DMS53 treated with DMSO at 0.1 percent for 48 hours (cell line): ENCODE measurements at regions not wholly inside any gene's neighbourhood (a gene's known extent, or its start where the extent isn't known, plus 50 kb on each side); places are given as distances from the start of the nearest gene placed in this dataset.
"Not testable (repeated sequence)": the region's sequence is repeated elsewhere in the genome, so short reads cannot be mapped to it uniquely, and the experiment has no call there.

Source experiments
- DNase-seq: peaks from one replicate; lab custom pipeline; 2025; ENCODE audit not compliant: unreplicated experiment; lab: John Stamatoyannopoulos, UW

DNA sequence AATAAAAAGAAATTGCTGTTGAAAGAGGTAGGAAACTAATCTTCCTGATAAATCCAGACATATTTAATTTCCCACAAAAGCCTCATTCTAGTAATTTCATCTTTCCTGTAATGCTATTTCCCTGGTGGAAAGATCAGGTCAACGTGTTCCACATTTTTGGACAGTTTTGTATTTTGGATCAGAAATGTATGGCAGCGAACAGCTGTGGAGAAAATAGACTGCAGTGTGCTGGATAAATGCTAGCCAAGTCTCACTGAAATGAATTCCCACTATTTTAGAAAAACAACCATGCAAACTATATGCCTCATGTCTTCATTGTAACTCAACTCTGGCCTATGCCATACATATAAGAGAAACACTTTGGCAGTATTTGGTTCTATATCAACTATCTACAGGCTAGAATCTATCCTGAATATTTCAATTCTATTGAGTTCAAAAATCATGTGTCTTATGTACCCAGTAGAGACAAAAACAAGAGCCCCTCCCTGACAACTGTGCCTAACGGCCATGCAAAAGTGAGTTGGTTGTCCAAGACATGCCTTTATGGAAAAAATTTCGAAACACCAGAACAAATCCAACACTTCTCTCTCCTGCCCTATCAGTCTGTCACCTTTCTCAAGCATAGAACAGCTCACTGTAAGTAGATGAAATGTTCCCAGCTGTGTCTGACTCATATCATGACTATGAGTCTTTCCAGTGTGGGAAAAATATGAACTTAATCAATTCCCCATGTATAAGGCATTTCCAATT lies 191.3 kb upstream of the NREP start:
- no peak for DNase-seq

DNA sequence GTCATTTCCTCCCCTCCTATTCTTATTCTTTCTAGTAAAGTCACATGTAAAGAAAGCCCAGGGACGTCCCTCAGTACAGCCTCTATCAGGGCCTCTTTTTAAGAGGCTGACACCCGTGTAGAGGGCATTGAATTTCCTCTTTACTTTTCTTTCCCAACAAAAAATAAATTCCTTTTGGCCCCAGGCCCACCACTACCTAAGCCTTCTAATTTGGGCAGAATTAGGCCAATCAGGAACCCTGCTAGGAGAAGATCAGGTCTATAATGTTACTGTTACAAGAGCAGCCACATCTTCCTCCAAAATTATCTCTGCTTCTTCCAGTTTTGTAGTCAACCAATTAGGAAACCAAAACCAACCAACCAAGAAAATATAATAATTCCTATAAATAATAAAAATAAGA lies 189.6 kb upstream of the NREP start:
- DNase-seq: no peak

DNA sequence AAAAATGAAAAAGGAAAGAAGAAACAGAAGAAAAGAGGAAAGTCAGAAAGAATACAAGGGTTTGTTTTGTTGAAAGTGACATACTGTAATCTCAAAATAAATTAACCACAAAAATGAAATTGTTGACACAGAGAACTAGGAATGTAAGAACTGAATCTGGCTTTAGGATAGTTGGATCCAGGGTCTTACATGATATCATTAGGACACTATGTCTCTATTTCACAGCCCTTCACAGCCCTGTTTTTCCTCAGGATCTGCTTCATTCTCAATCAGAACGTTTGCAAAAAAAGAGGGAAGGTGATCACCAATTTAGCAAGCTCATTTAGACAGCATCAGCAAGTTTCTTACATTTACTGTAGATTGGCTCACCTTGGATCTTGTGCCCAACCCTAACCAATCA lies 188.5 kb upstream of the NREP start:
- no peak for DNase-seq

DNA sequence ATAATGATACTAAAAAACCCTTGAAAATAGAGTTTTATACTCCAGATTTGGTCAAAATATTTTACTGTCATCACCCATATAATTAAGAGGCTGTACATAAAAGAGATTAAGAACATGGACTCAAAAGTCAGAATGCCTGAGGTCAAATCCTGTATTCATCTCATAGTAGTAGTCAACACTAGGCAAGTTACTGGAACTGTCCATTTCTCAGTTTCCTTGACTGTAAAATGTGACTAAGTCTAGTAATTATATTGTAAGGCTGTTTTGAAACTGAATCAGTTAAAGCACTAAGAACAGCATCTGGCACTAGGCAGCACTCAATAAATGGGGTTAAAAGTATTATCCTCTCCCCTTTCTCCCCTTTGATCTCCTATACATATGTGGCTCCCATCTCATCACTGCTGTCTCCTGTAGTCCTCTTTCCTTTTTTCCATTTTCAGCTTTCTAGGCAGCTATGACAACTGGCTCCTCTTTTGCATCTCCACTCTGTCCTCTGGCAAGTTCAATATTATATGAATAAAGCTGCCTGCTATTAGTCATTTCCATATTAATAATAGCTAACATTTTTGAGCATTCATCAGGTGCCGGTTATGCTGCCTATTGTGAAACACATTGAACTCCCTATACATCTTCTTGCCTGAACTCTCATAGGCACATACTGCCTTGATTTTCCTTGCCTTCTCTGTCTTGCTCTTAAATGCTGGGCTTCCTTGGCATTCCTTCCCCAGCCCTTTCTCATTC lies 185.8 kb upstream of the NREP start:
- DNase-seq: no peak

DNA sequence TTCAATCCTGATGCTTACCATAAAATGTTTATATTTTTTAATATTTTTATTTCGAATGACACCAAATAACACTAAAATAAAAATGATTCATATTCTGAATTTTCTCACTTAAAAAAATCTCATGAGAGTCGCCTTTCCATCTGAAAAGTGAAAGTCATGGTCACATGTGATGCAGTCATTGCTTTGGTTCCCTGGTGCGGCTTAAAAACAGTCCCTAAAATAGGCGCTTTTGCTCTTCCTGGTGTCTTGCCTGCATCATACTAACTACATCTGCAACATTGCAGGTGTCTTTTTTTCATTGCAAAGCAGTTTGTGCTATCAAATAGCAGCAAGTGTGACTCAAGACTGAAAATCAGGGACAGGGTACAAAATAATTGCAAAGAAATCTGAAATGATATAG lies 185.2 kb upstream of the NREP start:
- DNase-seq: no peak

DNA sequence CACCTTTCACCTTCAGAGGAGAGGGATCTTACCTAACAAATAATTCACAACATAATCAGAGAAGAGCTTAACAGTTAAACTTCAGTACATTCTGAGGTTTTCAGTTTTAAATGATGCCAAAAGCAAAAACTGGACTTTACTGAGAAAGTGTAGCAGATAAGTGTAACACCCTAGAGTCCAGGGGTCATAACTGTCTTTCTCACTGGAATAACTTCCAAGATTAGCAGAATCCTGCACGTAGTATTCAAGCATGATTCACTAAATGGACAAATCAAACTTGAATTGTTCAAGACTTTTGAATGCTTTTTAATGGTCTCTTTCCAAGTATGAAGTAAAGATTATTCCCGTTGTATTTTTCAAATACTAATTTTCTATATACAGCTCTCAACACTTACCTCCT lies 180.1 kb upstream of the NREP start:
- DNase-seq: no peak

DNA sequence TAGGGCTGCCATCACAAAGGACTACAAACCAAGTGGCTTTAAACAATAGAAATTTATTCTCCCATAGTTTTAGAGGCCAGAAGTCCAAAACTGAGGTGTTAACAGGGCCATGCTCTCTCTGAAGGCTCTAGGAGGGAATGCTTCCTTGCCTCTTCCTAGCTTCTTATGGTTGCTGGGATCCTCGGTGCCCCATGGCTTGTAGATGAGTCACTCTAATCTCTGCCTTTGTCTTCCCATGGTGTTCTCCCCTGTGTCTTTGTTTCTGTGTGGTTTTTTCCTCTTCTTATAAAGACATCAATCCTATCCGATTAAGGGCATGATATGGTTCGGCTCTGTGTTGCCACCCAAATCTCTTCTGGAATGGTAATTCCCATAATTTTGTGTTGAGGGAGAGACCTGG lies 178.8 kb upstream of the NREP start:
- DNase-seq: no peak

DNA sequence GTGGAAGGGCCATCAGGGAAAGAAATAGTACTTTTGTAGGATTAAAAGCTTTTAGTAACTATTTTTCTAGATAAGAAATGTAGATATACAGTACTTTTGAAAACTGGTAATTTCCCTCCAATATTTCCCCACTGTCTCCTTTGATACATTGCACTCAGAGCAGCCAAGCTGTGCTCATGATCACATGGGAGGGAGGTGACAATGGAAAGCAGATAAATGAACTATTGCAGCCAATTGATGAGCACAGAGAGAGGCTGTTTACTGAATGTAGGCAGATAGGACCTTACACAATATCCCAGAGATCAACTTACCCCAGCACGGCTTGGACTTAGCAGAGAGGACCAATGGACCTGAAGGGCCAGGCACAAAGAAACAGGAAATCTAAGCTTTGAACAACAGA lies 178.0 kb upstream of the NREP start:
- DNase-seq: no peak

DNA sequence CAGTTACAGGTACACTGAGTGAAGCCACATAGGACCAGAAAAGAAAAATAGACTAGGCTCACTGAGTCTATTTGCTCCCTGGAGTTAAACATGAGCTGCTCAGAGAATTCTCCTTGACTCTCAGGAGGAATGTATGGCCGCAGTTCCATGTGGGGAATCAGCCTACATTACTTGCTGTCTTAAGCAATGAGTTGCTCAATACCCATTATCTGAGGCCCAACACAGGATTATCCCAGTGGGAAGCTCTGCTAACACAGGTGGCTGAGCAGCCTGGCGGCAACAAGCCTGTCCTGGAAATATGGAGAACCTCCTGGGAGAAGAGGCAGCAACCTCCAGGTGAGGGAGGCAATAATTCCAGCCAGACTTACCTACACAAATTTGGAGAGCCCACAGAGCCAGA lies 177.5 kb upstream of the NREP start:
- no peak for DNase-seq

DNA sequence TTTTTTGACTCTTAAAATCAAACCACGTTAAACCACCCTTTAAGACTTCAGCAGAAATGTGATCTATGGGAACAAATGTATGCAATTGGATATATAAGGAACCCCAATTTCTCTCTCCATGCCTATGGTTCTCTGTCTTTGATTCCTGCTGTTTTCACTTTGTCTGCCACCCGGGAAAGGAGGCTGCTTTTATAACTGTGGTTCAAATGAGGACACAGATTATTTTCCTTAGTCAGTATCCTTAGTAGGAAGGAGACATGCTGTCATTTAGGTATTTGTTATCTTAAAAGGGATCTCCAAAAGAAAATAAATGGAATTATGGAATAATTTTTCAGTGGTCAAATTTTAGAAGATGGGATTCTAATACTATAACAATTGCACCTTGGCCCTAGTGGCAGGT lies 176.1 kb upstream of the NREP start:
- DNase-seq: no peak

DNA sequence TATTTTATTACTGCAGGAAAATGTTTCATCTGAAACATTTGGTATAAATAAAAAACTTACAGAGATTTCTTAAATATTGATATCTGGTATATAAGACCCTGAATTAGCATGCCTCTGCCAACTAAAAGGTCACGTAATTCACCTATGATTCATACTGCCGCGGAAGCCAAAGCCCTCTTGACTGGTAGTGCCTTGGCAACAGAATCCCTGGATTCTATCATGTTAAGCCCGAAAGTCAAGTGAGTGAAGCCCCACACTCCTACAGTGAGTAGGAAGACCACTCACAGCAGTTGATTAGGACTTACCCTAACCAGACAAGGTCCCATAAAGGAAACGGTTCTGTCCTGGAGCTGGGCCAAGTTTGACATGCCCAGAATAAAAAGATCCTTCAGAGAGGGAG lies 175.6 kb upstream of the NREP start:
- no peak for DNase-seq

DNA sequence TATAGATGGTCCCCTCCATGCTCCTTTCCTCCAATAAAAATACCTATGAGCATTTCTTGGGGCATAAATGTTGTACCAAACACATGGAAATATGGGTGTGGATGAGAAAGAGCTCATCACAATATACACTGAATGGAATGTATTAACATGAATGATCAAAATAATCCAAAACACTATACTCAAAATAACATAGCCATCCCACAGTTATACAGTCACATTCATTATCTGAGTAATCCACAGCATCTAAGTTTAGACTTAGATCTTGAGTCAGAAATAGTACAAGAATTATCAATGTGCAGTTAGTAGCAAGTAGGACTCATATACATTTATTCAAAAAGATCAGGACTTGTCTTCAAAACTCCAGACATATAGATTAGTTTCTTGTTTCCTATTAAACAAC lies 175.2 kb upstream of the NREP start:
- no peak for DNase-seq

DNA sequence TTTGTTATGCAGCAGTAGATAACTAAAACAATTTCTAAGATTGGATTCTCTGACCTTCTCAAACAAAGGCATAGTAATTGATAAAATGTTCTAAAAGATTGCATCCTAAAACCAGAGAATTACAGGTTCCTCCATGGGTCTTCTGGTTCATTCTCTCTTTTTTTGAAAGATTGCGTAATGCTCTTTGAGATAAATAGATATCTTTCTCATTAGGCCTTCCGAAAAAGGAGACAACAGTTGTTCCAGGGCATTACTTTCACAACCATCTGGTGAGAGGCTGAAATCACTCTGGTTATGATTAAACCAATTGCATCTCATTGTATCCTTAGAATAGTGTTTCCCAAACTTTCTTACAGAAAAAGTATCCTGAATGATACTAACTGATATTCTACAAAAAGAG lies 174.7 kb upstream of the NREP start:
- DNase-seq: no peak

DNA sequence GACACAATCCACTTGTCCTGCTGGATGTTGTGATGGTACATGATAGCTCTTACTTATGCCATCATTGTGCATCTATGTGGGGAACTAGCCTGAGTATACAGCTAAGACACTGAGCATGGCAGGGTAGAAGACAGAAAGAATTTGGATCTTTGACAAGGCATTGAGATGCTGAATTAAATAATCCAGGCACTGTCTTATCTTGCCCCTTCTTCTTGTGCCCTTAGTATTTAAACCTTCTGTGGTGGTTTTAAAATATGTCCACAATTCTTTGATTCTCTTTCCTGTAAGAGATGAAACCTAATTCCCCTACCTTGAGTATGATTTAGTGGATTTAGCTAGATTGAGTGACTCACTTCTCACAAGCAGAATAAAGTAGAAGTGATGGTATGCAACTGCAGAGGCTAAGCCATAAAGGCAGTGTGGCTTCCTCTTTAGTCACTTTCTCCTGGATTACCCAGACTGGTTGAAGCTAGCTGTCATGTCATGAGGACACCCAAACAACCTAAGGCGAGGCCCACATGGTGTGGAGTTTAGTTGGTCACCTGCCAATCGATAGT lies 174.0 kb upstream of the NREP start:
- DNase-seq: no peak

DNA sequence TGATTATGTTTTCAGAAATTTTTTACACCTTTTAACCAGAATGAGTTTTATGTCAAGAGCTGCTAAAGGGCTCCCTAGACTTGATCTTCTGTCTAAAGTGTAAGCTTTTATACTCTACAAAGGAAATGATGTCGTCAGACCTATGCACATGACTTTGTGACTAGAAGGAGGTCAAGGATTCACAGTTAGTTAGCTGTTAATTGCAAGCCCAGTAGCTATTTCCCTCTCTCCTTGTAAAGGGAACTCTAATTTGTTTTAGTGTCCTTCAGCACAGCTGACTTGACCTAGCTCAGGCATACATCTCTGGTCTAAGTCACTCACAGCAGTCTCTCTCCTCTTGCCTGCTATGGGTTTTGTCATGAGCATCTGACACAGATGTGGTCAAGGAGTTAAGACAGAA lies 173.5 kb upstream of the NREP start:
- no peak for DNase-seq

DNA sequence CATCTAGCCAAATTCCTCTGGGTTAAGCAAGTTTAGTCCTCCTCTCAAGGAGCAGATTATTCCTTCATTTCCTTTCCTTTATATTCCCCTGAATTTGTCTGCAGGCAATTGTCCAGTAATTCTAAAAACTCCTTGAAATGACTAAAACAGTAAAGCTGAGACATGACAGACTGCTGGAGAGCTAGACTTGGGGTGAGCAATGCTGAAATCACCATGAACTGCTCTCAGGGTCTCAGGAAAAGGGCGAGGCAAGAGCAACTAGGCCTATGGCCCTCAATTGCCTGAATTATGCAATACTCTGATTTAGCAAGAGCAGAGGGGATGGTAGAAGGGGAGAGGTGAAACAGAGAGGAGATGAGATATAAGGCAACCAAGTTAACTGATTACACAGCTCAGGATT lies 172.9 kb upstream of the NREP start:
- no peak for DNase-seq

DNA sequence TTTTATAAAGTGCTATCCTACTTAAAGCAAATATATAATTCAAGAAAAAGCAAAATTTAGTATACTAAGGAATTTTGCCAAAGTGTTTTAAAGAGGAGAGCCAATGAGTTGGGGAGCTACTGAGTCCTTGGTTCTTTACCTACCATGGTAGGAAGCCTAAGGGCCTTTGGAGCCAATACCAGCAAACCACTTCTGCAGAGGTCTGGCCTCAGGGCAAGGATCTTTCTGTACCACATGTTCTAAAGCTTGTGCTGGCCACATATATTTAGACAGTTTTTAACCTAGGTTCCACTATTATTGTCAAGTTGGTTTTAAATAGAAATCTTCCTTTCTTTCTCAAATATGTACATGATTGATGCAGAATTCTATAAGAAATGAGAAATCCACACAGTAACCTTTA lies 172.3 kb upstream of the NREP start:
- no peak for DNase-seq

DNA sequence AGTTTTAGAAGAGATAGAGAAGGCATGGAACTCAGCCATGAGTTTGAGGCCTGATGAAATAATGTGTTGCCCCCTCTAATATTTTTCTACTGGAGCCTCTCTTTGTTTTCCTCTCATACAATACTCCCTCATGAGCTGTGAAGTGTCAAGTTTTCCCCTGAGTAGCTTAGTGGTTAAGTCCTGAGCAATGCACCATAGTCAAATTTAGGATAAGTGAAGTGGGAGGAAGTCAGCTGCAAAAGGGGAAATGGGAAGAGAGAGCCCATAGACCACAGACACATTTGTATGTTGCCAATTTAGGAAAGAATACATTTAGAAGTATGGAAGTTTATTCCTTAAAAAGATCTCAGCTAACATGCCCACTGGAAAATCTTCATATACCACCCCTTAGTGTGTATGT lies 171.5 kb upstream of the NREP start:
- no peak for DNase-seq

DNA sequence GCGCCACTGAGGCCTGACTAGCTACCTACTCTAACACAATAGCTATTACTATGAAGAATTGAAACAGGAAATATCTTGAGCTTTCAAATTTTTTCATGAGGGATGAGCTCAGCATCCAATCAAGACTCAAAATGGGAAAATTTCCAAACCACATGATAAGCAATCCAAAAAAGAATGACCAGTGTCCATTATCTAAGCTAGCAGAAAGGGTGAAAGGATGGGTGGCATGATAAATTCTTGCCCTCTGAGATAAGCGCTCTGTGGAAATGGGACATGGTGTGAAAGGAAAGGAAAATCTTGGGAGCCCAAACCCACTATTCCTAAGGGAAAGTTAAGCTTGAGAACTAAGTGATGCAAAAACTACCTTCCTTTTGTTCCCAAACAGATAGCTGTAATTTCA lies 170.2 kb upstream of the NREP start:
- DNase-seq: no peak

DNA sequence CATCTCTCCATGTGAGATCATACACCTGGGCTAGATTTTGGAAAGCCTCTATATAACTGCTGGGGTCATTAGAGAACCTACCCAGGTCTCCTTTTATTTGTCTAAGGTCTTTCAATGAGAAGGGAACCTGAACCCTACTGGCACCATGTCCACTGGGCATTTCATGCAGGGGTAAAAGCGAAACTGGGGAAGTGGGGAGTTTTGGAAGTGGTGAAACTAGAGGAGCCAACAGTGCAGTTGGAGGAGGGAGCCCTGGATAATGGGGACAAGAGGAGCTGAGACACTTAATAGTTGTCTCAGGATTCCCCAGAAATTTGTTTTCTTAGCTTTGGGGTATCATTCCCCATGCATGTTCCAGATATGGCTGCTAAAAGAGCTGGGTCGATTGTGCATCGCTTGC lies 169.0 kb upstream of the NREP start:
- no peak for DNase-seq

DNA sequence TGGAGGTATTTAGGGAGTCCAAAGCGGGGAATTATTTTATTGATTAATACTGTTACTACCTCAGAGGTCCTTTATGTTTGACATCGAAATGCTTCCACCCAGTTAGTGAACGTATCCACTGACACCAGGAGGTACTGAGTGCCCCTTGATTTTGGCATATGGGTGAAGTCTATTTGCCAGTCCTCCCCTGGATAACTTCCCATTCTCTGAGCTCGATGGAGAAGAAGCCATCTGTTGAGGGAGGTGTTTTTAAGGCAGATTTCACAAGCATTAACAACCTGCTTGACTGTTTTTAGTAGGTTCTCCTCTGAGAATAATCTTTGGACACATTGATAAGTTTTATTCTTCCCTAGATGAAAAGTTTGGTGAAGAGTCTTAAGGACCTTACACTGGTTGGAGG lies 165.3 kb upstream of the NREP start:
- DNase-seq: no peak

DNA sequence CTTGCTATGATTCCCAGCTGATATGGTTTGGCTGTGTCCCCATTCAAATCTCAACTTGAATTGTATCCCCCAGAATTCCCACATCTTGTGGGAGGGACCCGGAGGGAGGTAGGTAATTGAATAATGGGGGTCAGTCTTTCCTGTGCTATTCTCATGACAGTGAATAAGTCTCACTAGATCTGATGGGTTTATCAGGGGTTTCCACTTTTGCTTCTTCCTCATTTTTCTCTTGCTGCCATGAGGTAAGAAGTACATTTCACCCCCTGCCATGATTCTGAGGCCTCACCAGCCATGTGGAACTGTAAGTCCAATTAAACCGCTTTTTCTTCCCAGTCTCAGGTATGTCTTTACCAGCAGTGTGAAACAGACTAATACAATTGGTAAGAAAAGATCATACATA lies 164.7 kb upstream of the NREP start:
- not testable (repeated sequence) for DNase-seq
